ENCODE measurements at regions not wholly inside any gene's neighbourhood (a gene's known extent, or its start where the extent isn't known, plus 50 kb on each side); places are given as distances from the start of the nearest gene placed in this dataset.

GRCh38 chr2:16335947-16336346 lies 329.7 kb downstream of the CYRIA start:
- Histone ChIP-seq H2AFZ (ENCODE audit: low read length) (no peak overlapping the region), H3K27me3 (ENCODE audit: insufficient read depth, low read length, poor library complexity, severe bottlenecking) (no peaks in the 10 kb centered on the region), H3F3A (ENCODE audit: low read depth) (no peaks in the 10 kb centered on the region), H3K4me1 (ENCODE audit: insufficient read depth, low read length, poor library complexity, severe bottlenecking) (peaks cover 23% of the 10 kb centered on the region), H3K79me2 (ENCODE audit: insufficient read depth, low read length) (no peaks in the 10 kb centered on the region), H4K20me1 (ENCODE audit: insufficient read depth, low read length, poor library complexity, severe bottlenecking) (no peaks in the 10 kb centered on the region), H3K9me2 (replicated peaks; ENCODE audit: low read depth, low read length) (no peaks in the 10 kb centered on the region), H3K36me3 (ENCODE audit: insufficient read depth, low read length) (no peaks in the 10 kb centered on the region), H3K4me2 (ENCODE audit: low read depth, low read length, poor library complexity, severe bottlenecking) (no peak overlapping the region), H3K9ac (ENCODE audit: low read depth, low read length, poor library complexity, severe bottlenecking) (no peak overlapping the region), H3K4me3 (ENCODE audit: low read length, poor library complexity, severe bottlenecking) (no peak overlapping the region), H3K9me3 (ENCODE audit: insufficient read depth, low read depth, low read length) (peaks cover 4% of the 10 kb centered on the region; the same call in 1 of the 2 replicates)
- TF ChIP-seq CTCF (conservative IDR thresholded peaks at IDR 0.05; ENCODE audit: low read length), result no peak
- no peak for TF ChIP-seq EZH2phosphoT487 (IDR thresholded peaks at IDR 0.05; ENCODE audit: borderline replicate concordance)

GRCh38 chr2:16335604-16335930 lies 330.1 kb downstream of the CYRIA start:
- Histone ChIP-seq H3K9ac (ENCODE audit: low read depth, low read length, poor library complexity, severe bottlenecking) (no peak overlapping the region), H3F3A (ENCODE audit: low read depth) (no peaks in the 10 kb centered on the region), H3K4me1 (ENCODE audit: insufficient read depth, low read length, poor library complexity, severe bottlenecking) (peaks cover 27% of the 10 kb centered on the region), H3K27me3 (ENCODE audit: insufficient read depth, low read length, poor library complexity, severe bottlenecking) (no peaks in the 10 kb centered on the region), H4K20me1 (ENCODE audit: insufficient read depth, low read length, poor library complexity, severe bottlenecking) (no peaks in the 10 kb centered on the region), H3K9me2 (replicated peaks; ENCODE audit: low read depth, low read length) (no peaks in the 10 kb centered on the region), H3K4me2 (ENCODE audit: low read depth, low read length, poor library complexity, severe bottlenecking) (no peak overlapping the region), H3K9me3 (ENCODE audit: insufficient read depth, low read depth, low read length) (peaks cover 4% of the 10 kb centered on the region; the same call in 1 of the 2 replicates), H3K79me2 (ENCODE audit: insufficient read depth, low read length) (no peaks in the 10 kb centered on the region), H2AFZ (ENCODE audit: low read length) (no peak overlapping the region), H3K4me3 (ENCODE audit: low read length, poor library complexity, severe bottlenecking) (no peak overlapping the region), H3K36me3 (ENCODE audit: insufficient read depth, low read length) (no peaks in the 10 kb centered on the region)
- TF ChIP-seq EZH2phosphoT487 (IDR thresholded peaks at IDR 0.05; ENCODE audit: borderline replicate concordance) (no peak), CTCF (conservative IDR thresholded peaks at IDR 0.05; ENCODE audit: low read length) (no peak)

GRCh38 chr2:16334886-16335603 lies 330.6 kb downstream of the CYRIA start:
- no peaks in the 10 kb centered on the region for H4K20me1 ChIP-seq (ENCODE audit: insufficient read depth, low read length, poor library complexity, severe bottlenecking)
- no peaks in the 10 kb centered on the region for H3K9me2 ChIP-seq (replicated peaks; ENCODE audit: low read depth, low read length)
- H3K9ac ChIP-seq (ENCODE audit: low read depth, low read length, poor library complexity, severe bottlenecking), result no peak overlapping the region
- peaks cover 29% of the 10 kb centered on the region for H3K4me1 ChIP-seq (ENCODE audit: insufficient read depth, low read length, poor library complexity, severe bottlenecking)
- no peaks in the 10 kb centered on the region for H3K36me3 ChIP-seq (ENCODE audit: insufficient read depth, low read length)
- no peak overlapping the region for H3K4me3 ChIP-seq (ENCODE audit: low read length, poor library complexity, severe bottlenecking)
- no peak overlapping the region for H3K4me2 ChIP-seq (ENCODE audit: low read depth, low read length, poor library complexity, severe bottlenecking)
- H3K9me3 ChIP-seq (ENCODE audit: insufficient read depth, low read depth, low read length), result peaks cover 3% of the 10 kb centered on the region; the same call in 1 of the 2 replicates
- TF ChIP-seq EZH2phosphoT487 (IDR thresholded peaks at IDR 0.05; ENCODE audit: borderline replicate concordance) (no peak), CTCF (conservative IDR thresholded peaks at IDR 0.05; ENCODE audit: low read length) (no peak)
- no peak overlapping the region for H2AFZ ChIP-seq (ENCODE audit: low read length)
- no peaks in the 10 kb centered on the region for H3F3A ChIP-seq (ENCODE audit: low read depth)
- no peaks in the 10 kb centered on the region for H3K79me2 ChIP-seq (ENCODE audit: insufficient read depth, low read length)
- H3K27me3 ChIP-seq (ENCODE audit: insufficient read depth, low read length, poor library complexity, severe bottlenecking), result no peaks in the 10 kb centered on the region
